MM.1S (cell line): ENCODE measurements at regions not wholly inside any gene's neighbourhood (a gene's known extent, or its start where the extent isn't known, plus 50 kb on each side); places are given as distances from the start of the nearest gene placed in this dataset.

Experiments used
- EZH2 ChIP-seq: fragments of 300-600 bp; sonication (generic); optimal IDR thresholded peaks from 2 replicates; pipeline ENCODE3; 2017; ENCODE audit warnings: low read depth, mild to moderate bottlenecking, antibody characterized with exemption, low read length, mixed read lengths
- TF ChIP-seq, protein P1 (sequence below): fragments of 300-600 bp; sonication (generic); IDR thresholded peaks from 2 replicates; pipeline ENCODE4 v1.5.1; 2016; ENCODE audit warnings: antibody characterized with exemption, low read length, mixed read lengths

DNA sequence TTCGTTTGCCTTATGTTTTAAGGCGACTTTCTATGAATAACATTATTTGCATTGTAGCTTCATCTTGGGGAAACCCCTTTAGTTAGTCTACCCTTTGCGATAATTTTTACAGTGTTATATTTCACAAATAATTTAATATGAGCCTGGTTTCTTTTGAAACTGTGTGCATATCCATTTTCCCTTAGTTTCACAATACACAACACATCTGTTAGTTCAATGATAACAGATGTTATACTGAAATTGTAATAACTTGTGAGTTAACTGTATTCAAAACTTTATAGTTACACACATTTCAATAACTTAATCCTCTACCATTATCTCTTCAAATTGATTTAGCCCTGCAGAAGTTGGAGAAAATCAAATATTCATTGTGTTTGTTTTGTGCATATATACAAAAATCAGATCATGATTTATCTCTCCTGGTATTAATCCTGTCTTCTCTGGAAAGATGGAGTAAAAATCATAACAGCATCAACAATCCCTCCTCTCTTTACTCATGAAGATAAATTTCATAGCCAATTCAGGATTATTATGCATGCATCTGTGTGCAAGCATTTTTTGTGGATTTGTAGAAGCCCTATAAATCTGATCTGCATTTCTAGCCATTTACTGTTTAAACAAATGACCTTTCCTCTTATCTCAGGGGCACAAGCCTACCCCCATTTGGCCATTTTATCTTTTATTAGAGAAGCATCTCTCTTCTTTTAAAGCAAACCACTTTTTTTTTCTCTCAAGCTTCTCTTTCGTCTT is 304.0 kb downstream of the VPS13C start:
- TF ChIP-seq, protein P1, sequence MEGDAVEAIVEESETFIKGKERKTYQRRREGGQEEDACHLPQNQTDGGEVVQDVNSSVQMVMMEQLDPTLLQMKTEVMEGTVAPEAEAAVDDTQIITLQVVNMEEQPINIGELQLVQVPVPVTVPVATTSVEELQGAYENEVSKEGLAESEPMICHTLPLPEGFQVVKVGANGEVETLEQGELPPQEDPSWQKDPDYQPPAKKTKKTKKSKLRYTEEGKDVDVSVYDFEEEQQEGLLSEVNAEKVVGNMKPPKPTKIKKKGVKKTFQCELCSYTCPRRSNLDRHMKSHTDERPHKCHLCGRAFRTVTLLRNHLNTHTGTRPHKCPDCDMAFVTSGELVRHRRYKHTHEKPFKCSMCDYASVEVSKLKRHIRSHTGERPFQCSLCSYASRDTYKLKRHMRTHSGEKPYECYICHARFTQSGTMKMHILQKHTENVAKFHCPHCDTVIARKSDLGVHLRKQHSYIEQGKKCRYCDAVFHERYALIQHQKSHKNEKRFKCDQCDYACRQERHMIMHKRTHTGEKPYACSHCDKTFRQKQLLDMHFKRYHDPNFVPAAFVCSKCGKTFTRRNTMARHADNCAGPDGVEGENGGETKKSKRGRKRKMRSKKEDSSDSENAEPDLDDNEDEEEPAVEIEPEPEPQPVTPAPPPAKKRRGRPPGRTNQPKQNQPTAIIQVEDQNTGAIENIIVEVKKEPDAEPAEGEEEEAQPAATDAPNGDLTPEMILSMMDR: no peak
- no peak for TF ChIP-seq EZH2
